ENCODE measurements at regions not wholly inside any gene's neighbourhood (a gene's known extent, or its start where the extent isn't known, plus 50 kb on each side); places are given as distances from the start of the nearest gene placed in this dataset.

DNA sequence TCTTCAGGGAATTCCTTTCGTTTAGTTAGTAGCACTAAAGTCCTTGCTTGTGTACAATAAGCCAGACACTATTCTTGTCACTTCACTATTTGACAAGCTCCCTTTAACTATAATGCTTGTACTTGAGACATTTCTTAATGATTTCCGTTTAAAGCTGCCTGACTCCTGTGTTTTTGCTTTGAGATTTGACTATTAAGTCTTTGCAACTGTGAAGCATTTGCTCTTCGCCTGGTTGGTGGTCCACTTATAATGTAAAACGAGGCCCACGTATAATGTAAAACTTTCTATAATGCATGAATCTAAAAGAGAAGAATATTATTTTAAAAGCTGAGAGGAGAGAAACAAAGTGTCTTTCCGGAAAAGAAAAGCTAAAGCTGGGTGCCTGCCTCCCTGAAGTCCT is 204.1 kb upstream of the FAM47C start:
- Mint-ChIP-seq H3K27me3 (ENCODE audit: unreplicated experiment) (no peaks in the 10 kb centered on the region), H3K9me3 (ENCODE audit: unreplicated experiment) (no peaks in the 10 kb centered on the region), H3K27ac (ENCODE audit: unreplicated experiment) (no peak overlapping the region), H3K4me1 (ENCODE audit: low read depth, unreplicated experiment) (no peaks in the 10 kb centered on the region), H3K36me3 (ENCODE audit: unreplicated experiment) (no peaks in the 10 kb centered on the region), H3K4me3 (ENCODE audit: unreplicated experiment) (no peak overlapping the region)
- DNase-seq = no peak
- no peak for TF ChIP-seq CTCF (IDR thresholded peaks at IDR 0.05; ENCODE audit: partially characterized antibody, unreplicated experiment)

DNA sequence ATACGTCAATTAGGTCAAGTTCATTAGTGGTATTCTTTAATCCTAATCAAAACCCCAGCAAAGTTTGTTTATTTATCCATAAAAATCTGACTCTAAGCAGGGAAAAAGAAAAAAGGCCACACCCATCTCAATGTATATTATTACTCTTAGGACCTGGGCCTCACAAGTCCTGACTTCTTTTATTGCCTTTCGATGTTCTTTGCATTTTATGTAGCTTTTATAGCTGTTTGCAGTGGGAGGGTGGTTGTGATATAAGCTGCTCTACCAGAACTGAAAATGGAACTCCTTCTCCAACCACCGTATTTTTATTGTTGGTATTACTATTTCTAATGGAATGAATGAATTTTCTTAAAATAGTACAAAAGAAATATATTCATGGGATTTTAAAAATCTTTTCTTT is 163.3 kb upstream of the FAM47C start:
- Mint-ChIP-seq H3K36me3 (ENCODE audit: unreplicated experiment) (no peaks in the 10 kb centered on the region), H3K9me3 (ENCODE audit: unreplicated experiment) (no peaks in the 10 kb centered on the region), H3K4me1 (ENCODE audit: low read depth, unreplicated experiment) (no peaks in the 10 kb centered on the region), H3K4me3 (ENCODE audit: unreplicated experiment) (no peak overlapping the region), H3K27me3 (ENCODE audit: unreplicated experiment) (no peaks in the 10 kb centered on the region), H3K27ac (ENCODE audit: unreplicated experiment) (no peak overlapping the region)
- DNase-seq = no peak
- no peak for TF ChIP-seq CTCF (IDR thresholded peaks at IDR 0.05; ENCODE audit: partially characterized antibody, unreplicated experiment)

DNA sequence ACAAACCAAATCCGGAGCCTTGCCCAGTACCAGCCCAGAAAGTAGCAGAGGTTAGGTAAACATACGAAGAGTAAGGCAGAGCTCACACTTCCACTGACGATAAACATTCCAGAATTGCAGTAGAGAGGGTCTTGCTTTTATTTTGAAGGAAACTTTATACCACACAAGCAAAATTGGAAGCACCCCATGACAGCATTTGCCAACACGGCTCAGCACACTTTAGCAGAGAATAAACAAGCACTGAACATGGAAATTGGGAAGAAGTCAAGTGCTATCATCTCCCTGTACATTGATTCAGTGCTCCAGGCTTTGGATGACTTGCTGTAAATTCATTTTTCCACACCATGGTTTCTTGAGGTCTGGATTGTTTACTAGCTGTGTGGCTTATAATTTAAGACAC is 160.7 kb upstream of the FAM47C start:
- no peak for TF ChIP-seq CTCF (IDR thresholded peaks at IDR 0.05; ENCODE audit: partially characterized antibody, unreplicated experiment)
- DNase-seq = no peak
- Mint-ChIP-seq H3K4me1 (ENCODE audit: low read depth, unreplicated experiment) (no peaks in the 10 kb centered on the region), H3K27me3 (ENCODE audit: unreplicated experiment) (no peaks in the 10 kb centered on the region), H3K4me3 (ENCODE audit: unreplicated experiment) (no peak overlapping the region), H3K36me3 (ENCODE audit: unreplicated experiment) (no peaks in the 10 kb centered on the region), H3K27ac (ENCODE audit: unreplicated experiment) (no peak overlapping the region), H3K9me3 (ENCODE audit: unreplicated experiment) (no peaks in the 10 kb centered on the region)

DNA sequence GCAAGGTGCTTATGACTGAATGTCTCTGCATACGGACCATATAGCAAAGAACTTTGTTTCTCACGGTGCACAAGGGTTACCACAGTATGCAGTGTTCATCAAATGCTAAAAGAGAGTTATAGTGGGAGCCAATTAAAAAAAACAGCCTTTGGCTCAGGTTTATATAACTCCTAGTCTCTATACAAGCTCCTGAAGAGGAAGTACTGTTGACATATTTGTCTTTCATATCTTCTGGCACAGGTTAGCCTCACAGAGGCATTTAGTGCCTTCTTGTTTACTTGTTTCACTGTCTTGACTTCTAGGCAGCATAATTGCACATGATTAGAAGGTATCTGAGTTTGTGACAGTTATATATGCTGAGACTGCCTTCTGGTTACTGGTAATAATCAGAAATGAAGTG is 158.8 kb upstream of the FAM47C start:
- Mint-ChIP-seq H3K9me3 (ENCODE audit: unreplicated experiment) (no peaks in the 10 kb centered on the region), H3K27ac (ENCODE audit: unreplicated experiment) (no peak overlapping the region), H3K4me1 (ENCODE audit: low read depth, unreplicated experiment) (no peaks in the 10 kb centered on the region), H3K27me3 (ENCODE audit: unreplicated experiment) (no peaks in the 10 kb centered on the region), H3K36me3 (ENCODE audit: unreplicated experiment) (no peaks in the 10 kb centered on the region), H3K4me3 (ENCODE audit: unreplicated experiment) (no peak overlapping the region)
- TF ChIP-seq CTCF (IDR thresholded peaks at IDR 0.05; ENCODE audit: partially characterized antibody, unreplicated experiment) = no peak
- no peak for DNase-seq

DNA sequence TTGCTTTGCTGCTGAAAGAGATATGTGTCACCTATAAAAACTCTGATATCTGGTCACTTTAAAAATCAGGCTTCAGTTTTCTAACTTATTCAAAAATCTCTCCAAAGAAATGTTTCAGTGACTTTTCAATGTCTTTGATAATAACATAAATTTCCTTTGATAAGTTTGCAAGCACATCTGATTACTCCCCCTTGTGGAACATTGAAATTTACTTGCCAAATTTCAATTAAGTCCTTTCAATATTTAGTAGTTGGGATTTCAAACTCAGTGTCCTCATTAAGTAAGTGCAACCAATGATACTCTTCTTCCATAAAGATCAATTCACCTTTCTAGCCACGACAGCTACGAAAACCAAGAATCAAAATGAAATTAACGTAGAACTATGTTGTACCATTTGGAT is 151.3 kb upstream of the FAM47C start:
- no peak for TF ChIP-seq CTCF (IDR thresholded peaks at IDR 0.05; ENCODE audit: partially characterized antibody, unreplicated experiment)
- H3K36me3 Mint-ChIP-seq (ENCODE audit: unreplicated experiment) = no peaks in the 10 kb centered on the region
- no peak overlapping the region for H3K4me3 Mint-ChIP-seq (ENCODE audit: unreplicated experiment)
- no peaks in the 10 kb centered on the region for H3K27me3 Mint-ChIP-seq (ENCODE audit: unreplicated experiment)
- H3K9me3 Mint-ChIP-seq (ENCODE audit: unreplicated experiment) = no peaks in the 10 kb centered on the region
- no peaks in the 10 kb centered on the region for H3K4me1 Mint-ChIP-seq (ENCODE audit: low read depth, unreplicated experiment)
- no peak for DNase-seq
- no peak overlapping the region for H3K27ac Mint-ChIP-seq (ENCODE audit: unreplicated experiment)

Data from glutamatergic neuron (in vitro differentiated cells).